Heart left ventricle (tissue), 13 donors: ENCODE measurements at regions not wholly inside any gene's neighbourhood (a gene's known extent, or its start where the extent isn't known, plus 50 kb on each side); places are given as distances from the start of the nearest gene placed in this dataset.

Experiments used
- POLR2A ChIP-seq, 2 donors: fragments of 450-650 bp; IDR thresholded peaks; one replicate each; pipeline ENCODE4 v1.6.1; 2017; ENCODE audit warnings: antibody characterized with exemption in 2 of 2, mild to moderate bottlenecking in 2 of 2, moderate library complexity in 2 of 2
- TF ChIP-seq, protein P1 (sequence below), 12 donors: fragments of 200-600 bp; sonication (generic) in 4 of 12; IDR thresholded peaks; one replicate each; pipeline versions ENCODE4 v1.5.0 to v1.8.0; 2018 to 2022; ENCODE audit warnings: antibody characterized with exemption in 12 of 12, mild to moderate bottlenecking in 5 of 12
- donor health status: ischemic (EF 13 %, LVEDD 7.1; RV severe dilation, severe dysfunction).
- donor health status: DM: no; HTN: yes; CAD: no.
- donor health status: DM: no; HTN: no; CAD: no.
- donor health status: ischemic (EF 25% LVEDD 6.9; RV normal size, moderate dysfunction).
- donor health status: ischemic (EF 25% LVEDD 5.7; RV mildly dilated, moderate dysfunction).
- donor health status: ischemic (EF 35%, LVEDD 5.7; RV mildly dilated, moderate dysfunction).
- donor health status: nonischemic (EF 11% LVEDD 7.7; RV severe dilation, severe dysfunction).
- donor health status: DM: yes; HTN: yes; CAD: no.
- donor health status: PGD.
- donor health status: ischemic (EF 29% LVEDD 5.4; RV normal size, mild dysfunction).
- donor health status: nonischemic (EF 23%, LVEDD 6.1; RV moderate dilation, normal function).

DNA sequence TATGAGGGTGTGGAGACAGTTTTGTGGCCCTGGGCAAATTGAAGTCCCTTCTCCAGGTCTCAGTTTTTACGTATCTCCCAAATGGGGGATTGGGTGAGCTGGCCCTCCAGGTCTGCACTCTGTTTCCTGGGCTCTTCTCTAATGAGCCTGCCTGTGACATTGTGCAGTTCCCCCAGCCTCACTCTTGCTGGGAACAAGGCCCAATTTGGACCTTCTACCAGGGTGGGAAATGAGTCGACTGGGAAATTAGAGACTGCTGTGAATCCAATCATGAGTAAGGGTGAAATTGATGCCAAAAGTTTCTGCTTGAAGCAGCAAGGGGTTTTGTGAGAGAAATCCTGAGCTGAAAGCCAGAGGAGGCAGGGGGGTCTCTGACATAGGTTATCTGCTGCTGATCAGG is 71.5 kb upstream of the KSR1 start:
- TF ChIP-seq, protein P1, sequence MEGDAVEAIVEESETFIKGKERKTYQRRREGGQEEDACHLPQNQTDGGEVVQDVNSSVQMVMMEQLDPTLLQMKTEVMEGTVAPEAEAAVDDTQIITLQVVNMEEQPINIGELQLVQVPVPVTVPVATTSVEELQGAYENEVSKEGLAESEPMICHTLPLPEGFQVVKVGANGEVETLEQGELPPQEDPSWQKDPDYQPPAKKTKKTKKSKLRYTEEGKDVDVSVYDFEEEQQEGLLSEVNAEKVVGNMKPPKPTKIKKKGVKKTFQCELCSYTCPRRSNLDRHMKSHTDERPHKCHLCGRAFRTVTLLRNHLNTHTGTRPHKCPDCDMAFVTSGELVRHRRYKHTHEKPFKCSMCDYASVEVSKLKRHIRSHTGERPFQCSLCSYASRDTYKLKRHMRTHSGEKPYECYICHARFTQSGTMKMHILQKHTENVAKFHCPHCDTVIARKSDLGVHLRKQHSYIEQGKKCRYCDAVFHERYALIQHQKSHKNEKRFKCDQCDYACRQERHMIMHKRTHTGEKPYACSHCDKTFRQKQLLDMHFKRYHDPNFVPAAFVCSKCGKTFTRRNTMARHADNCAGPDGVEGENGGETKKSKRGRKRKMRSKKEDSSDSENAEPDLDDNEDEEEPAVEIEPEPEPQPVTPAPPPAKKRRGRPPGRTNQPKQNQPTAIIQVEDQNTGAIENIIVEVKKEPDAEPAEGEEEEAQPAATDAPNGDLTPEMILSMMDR (IDR thresholded peaks at IDR 0.05): no peak
- no peak for TF ChIP-seq POLR2A (IDR thresholded peaks at IDR 0.05)
